ENCODE measurements at regions not wholly inside any gene's neighbourhood (a gene's known extent, or its start where the extent isn't known, plus 50 kb on each side); places are given as distances from the start of the nearest gene placed in this dataset.

GRCh38 chr2:175251425-175252041 lies 70.0 kb upstream of the ATP5MC3 start:
- ChIA-PET POLR2A (ENCODE audit: low non-redundant PET) (interaction anchor here (0.6 kb wide), 1 partner anchor 131 kb away, joined by 5 read pairs; no protein-coding TSS in a partner anchor), CTCF (interaction anchor here (0.6 to 1.3 kb wide), 16 partner anchors 8 to 846 kb away, joined by 3 to 18 read pairs (median 3); no protein-coding TSS in a partner anchor)
- no TSS peak for BruUV-seq (replicated peaks)
- peak; percentile 72 for DNase-seq (ENCODE audit: low spot score)
- intact Hi-C loops (cut with micrococcal nuclease; ENCODE audit: unreplicated experiment) = loop anchor here (1.0 to 5.0 kb wide), 3 partner anchors 836 to 1401 kb away; no protein-coding TSS in a partner anchor
- TF ChIP-seq CTCF (conservative IDR thresholded peaks at IDR 0.05; ENCODE audit: low read depth, low read length) (peak; percentile 84), EZH2 (IDR thresholded peaks at IDR 0.05; ENCODE audit: borderline replicate concordance, low read depth, low read length, poor library complexity, severe bottlenecking) (no peak)
- Histone ChIP-seq H3K4me1 (ENCODE audit: insufficient read depth, low read length, poor library complexity, severe bottlenecking) (no peaks in the 10 kb centered on the region), H3K4me3 (ENCODE audit: low read depth, low read length, poor library complexity, severe bottlenecking) (no peak overlapping the region), H3K27me3 (replicated peaks; ENCODE audit: insufficient read depth, low read depth, low read length, poor library complexity) (no peaks in the 10 kb centered on the region), H3K36me3 (ENCODE audit: insufficient read depth, low read length, poor library complexity, severe bottlenecking) (no peaks in the 10 kb centered on the region), H3K27ac (ENCODE audit: low read depth, low read length, poor library complexity, severe bottlenecking) (no peak overlapping the region), H3K9me3 (ENCODE audit: low read depth, low read length, poor library complexity, severe bottlenecking) (no peaks in the 10 kb centered on the region)

DNA sequence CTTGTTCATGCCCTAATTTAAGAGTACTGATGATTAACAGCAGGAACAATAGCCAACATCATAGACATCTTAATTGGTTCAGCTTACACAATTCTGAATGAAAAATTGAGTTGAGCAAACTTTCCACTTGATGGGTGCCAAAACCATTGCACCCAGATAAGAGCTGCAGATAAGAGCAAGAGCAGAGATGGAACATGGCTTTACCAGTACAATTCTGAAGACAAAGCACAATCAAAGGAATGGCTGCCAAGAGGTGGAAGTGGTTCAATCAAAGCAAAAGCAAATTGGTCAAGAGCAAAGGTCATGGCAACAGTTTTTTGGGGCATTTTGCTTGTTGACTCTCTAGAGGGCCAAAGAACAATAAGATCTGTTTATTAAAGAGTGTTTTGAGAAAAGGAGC lies 65.6 kb upstream of the ATP5MC3 start:
- H3K36me3 ChIP-seq (ENCODE audit: insufficient read depth, low read length, poor library complexity, severe bottlenecking) = no peaks in the 10 kb centered on the region
- H3K27me3 ChIP-seq (replicated peaks; ENCODE audit: insufficient read depth, low read depth, low read length, poor library complexity) = no peaks in the 10 kb centered on the region
- H3K9me3 ChIP-seq (ENCODE audit: low read depth, low read length, poor library complexity, severe bottlenecking) = no peaks in the 10 kb centered on the region
- TF ChIP-seq EZH2 (IDR thresholded peaks at IDR 0.05; ENCODE audit: borderline replicate concordance, low read depth, low read length, poor library complexity, severe bottlenecking) (no peak), CTCF (conservative IDR thresholded peaks at IDR 0.05; ENCODE audit: low read depth, low read length) (no peak)
- no TSS peak for BruUV-seq (replicated peaks)
- ChIA-PET CTCF (no interaction called here), POLR2A (ENCODE audit: low non-redundant PET) (no interaction called here)
- no peak overlapping the region for H3K4me3 ChIP-seq (ENCODE audit: low read depth, low read length, poor library complexity, severe bottlenecking)
- H3K4me1 ChIP-seq (ENCODE audit: insufficient read depth, low read length, poor library complexity, severe bottlenecking) = no peaks in the 10 kb centered on the region
- no peak overlapping the region for H3K27ac ChIP-seq (ENCODE audit: low read depth, low read length, poor library complexity, severe bottlenecking)
- no peak for DNase-seq (ENCODE audit: low spot score)
- intact Hi-C loops (cut with micrococcal nuclease; ENCODE audit: unreplicated experiment) = no loop called here

DNA sequence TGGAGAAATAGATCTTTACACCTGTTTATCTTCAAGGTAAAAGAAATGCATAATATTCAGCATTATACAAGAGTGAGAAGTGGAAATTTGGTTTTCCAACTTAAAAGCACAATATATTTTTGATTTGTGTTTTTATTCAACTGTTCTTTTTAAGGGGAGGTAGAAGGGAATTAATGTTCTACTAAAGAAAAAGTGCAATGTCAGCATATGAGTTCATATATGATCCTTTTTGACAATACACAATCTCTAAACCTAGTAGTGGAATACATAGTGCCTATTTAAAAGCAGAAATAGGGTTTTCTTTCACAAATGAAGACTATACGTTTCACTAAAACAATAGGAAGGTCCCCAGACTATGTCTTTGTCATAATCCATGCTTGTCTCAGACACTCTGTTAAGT lies 63.2 kb upstream of the ATP5MC3 start:
- Histone ChIP-seq H3K27me3 (replicated peaks; ENCODE audit: insufficient read depth, low read depth, low read length, poor library complexity) (no peaks in the 10 kb centered on the region), H3K4me3 (ENCODE audit: low read depth, low read length, poor library complexity, severe bottlenecking) (no peak overlapping the region), H3K4me1 (ENCODE audit: insufficient read depth, low read length, poor library complexity, severe bottlenecking) (no peaks in the 10 kb centered on the region), H3K36me3 (ENCODE audit: insufficient read depth, low read length, poor library complexity, severe bottlenecking) (no peaks in the 10 kb centered on the region), H3K27ac (ENCODE audit: low read depth, low read length, poor library complexity, severe bottlenecking) (no peak overlapping the region), H3K9me3 (ENCODE audit: low read depth, low read length, poor library complexity, severe bottlenecking) (no peaks in the 10 kb centered on the region)
- no peak for TF ChIP-seq CTCF (conservative IDR thresholded peaks at IDR 0.05; ENCODE audit: low read depth, low read length)
- no peak for TF ChIP-seq EZH2 (IDR thresholded peaks at IDR 0.05; ENCODE audit: borderline replicate concordance, low read depth, low read length, poor library complexity, severe bottlenecking)
- POLR2A ChIA-PET (ENCODE audit: low non-redundant PET) = no interaction called here
- no TSS peak for BruUV-seq (replicated peaks)
- DNase-seq (ENCODE audit: low spot score) = no peak
- CTCF ChIA-PET = no interaction called here
- intact Hi-C loops (cut with micrococcal nuclease; ENCODE audit: unreplicated experiment) = no loop called here

Measured in A673 (cell line).